Small intestine (tissue), 7 donors: ENCODE measurements at regions not wholly inside any gene's neighbourhood (a gene's known extent, or its start where the extent isn't known, plus 50 kb on each side); places are given as distances from the start of the nearest gene placed in this dataset.

Source experiments
- DNase-seq, 2 donors: peaks; one replicate each; pipeline versions ENCODE4 v3.0.0 to v3.0.0-alpha.2; 2013
- FAIRE-seq: peaks from 2 replicates; lab custom pipeline; 2012; peaks lifted over from hg19 to GRCh38; lab: Jason Lieb, UNC
- H3K27ac ChIP-seq, 3 donors: one replicate each; pipeline ENCODE4 v1.5.1; 2013; ENCODE audit warnings: low read length in 2 of 3, mild to moderate bottlenecking in 2 of 3, control low read depth in 1 of 3, inconsistent platforms in 1 of 3, low read depth in 1 of 3, moderate library complexity in 1 of 3
- H3K27me3 ChIP-seq, 3 donors: one replicate each; pipeline ENCODE4 v1.6.1; 2013; ENCODE audit warnings: low read length in 3 of 3, inconsistent platforms in 1 of 3; ENCODE audit not compliant: control insufficient read depth in 3 of 3, insufficient read depth in 3 of 3
- H3K36me3 ChIP-seq, 3 donors: one replicate each; pipeline ENCODE4 v1.6.1; 2013; ENCODE audit warnings: low read length in 3 of 3, inconsistent platforms in 1 of 3, low read depth in 1 of 3, mild to moderate bottlenecking in 1 of 3, moderate library complexity in 1 of 3; ENCODE audit not compliant: control insufficient read depth in 3 of 3, insufficient read depth in 2 of 3
- H3K4me1 ChIP-seq, 3 donors: one replicate each; pipeline ENCODE4 v1.6.1; 2013; ENCODE audit warnings: low read length in 2 of 3, inconsistent platforms in 1 of 3, low read depth in 1 of 3, mild to moderate bottlenecking in 1 of 3, moderate library complexity in 1 of 3; ENCODE audit not compliant: control insufficient read depth in 3 of 3, insufficient read depth in 2 of 3
- H3K4me3 ChIP-seq, 3 donors: one replicate each; pipeline ENCODE4 v1.5.1; 2013; ENCODE audit warnings: low read length in 3 of 3, control low read depth in 1 of 3, inconsistent platforms in 1 of 3, low read depth in 1 of 3, mild to moderate bottlenecking in 1 of 3, moderate library complexity in 1 of 3
- H3K9me3 ChIP-seq, 2 donors: one replicate each; pipeline ENCODE4 v1.6.1; 2013; ENCODE audit warnings: low read depth in 1 of 2, low read length in 1 of 2; ENCODE audit not compliant: control insufficient read depth in 2 of 2, insufficient read depth in 1 of 2
- WGBS, 3 donors: extraction: QIAGEN DNeasy Blood & Tissue Kit; methylation state at CpG; one replicate each; pipeline ENCODE4 v1.1.7; 2013; 5-methylcytosine and 5-hydroxymethylcytosine counted together
- donor health status: healthy with polysubstance abuse.
- donor health status: control.
- donor health status: control.
- donor health status: Bipolar disorder and iron deficiency.
- donor health status: healthy.

DNA sequence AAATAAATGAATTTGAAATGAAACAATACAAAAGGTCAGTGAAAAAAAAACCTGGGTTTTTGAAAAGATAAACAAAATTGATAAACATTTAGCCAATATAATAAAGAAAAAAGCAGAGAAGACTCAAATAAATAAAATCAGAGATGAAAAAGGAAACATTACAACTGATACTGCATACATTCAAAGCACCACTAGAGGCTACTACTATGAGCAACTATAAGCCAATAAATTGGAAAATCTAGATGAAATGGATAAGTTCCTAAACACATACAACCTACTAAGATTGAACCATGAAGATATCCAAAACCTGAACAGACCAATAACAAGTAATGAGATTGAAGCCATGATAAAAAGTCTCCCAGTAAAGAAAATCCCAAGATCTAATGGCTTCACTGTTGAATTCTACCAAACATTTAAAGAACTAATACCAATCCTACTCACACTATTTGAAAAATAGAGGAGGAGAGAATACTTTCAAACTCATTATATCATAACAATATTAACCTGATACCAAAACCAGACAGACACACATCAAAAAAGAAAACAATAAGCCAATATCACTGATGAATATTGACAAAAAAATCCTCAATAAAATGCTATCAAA is 80.8 kb upstream of the CERS6 start:
- no peak overlapping the region for H3K27ac ChIP-seq
- H3K27me3 ChIP-seq: no peaks in the 10 kb centered on the region
- H3K9me3 ChIP-seq: peaks cover 0 to 5% of the 10 kb centered on the region in 2 donors
- no peak overlapping the region for H3K4me3 ChIP-seq
- no peak for DNase-seq
- no peak for FAIRE-seq
- H3K4me1 ChIP-seq: peaks cover 0 to 2% (median 0%) of the 10 kb centered on the region in 3 donors
- no peaks in the 10 kb centered on the region for H3K36me3 ChIP-seq

DNA sequence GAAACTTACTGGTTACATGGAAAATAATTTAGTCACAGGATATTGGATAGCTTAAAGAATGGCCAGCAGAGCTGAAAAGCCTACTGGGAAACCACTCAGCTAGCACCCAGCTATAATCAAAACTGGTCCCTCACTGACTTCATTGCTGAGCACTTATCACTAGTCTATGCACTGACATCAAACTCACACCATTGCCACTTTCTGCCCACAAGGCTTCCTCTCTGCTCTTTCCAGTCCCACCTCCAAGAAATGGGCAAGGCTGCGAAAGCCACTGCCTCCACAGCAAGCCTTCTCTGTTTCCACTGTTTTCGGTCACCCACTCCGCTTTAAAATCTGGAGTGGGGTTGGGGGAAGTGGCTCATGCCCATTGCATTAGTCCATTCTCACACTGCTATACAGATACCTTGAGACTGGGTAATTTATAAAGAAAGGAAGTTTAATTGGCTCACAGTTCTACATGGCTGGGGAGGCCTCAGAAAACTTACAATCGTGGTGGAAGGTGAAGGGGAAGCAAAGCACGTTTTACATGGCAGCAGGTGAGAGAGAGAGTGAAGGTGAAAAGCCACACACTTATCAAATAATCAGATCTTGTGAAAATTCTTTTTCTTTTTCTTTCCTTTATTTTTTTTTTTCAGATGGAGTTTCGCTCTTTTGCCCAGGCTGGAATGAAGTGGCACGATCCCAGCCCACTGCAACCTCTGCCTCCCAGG is 77.0 kb upstream of the CERS6 start:
- H3K36me3 ChIP-seq: no peaks in the 10 kb centered on the region
- no peaks in the 10 kb centered on the region for H3K27me3 ChIP-seq
- FAIRE-seq (no peak), DNase-seq (no peak)
- no peak overlapping the region for H3K4me3 ChIP-seq
- H3K9me3 ChIP-seq: no peaks in the 10 kb centered on the region
- H3K4me1 ChIP-seq: no peaks in the 10 kb centered on the region
- 86 to 95% (median 88%) methylated on average over 7 of the region's 7 CpGs for WGBS, 3 donors
- no peak overlapping the region for H3K27ac ChIP-seq

DNA sequence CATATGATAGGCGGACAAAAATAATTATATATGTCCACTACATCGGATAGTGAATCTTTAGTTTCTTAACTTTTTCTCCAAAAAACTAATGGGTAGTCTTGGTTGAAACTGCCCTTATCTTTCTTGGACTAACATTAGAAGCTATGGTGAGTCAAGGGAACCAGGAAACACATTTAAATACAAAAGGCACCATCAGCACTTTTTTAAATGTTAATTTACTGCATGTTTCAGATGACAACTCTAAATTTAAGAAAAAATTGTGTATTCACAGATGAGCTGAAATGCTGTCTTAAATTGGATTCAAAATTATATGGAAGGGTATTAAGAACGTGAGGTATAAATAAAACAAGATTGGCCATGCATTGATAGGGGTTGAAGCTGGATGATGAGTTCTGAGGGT is 75.6 kb upstream of the CERS6 start:
- Histone ChIP-seq H3K4me1 (no peaks in the 10 kb centered on the region), H3K4me3 (no peak overlapping the region), H3K36me3 (no peaks in the 10 kb centered on the region), H3K27me3 (no peaks in the 10 kb centered on the region), H3K27ac (no peak overlapping the region), H3K9me3 (no peaks in the 10 kb centered on the region)
- DNase-seq (no peak), FAIRE-seq (no peak)
- WGBS, 3 donors: 89 to 97% (median 97%) methylated on average over 3 of the region's 3 CpGs

DNA sequence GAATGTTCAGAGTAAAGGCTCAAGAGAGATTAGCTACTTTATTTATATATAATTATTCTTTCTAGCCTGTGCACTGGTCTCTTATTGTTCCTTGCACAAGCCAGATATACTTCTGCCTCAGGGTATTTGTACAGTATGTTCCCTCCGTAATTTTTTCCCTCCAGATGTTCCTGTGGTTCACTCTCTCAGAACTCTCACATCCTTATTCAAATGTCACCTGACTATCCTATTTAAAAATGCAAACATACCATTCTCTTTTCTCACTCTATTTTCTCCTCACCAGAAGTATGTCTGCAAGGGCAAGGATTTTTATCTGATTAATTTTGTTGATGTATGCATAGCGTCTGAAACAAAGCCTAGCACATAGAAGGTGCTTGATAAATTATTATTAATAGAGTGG is 64.0 kb upstream of the CERS6 start:
- WGBS, 3 donors: 60 to 80% (median 77%) methylated on average over 2 of the region's 2 CpGs
- H3K27me3 ChIP-seq: no peaks in the 10 kb centered on the region
- no peaks in the 10 kb centered on the region for H3K36me3 ChIP-seq
- H3K9me3 ChIP-seq: no peaks in the 10 kb centered on the region
- no peaks in the 10 kb centered on the region for H3K4me1 ChIP-seq
- FAIRE-seq (no peak), DNase-seq (no peak)
- no peak overlapping the region for H3K27ac ChIP-seq
- H3K4me3 ChIP-seq: no peak overlapping the region

DNA sequence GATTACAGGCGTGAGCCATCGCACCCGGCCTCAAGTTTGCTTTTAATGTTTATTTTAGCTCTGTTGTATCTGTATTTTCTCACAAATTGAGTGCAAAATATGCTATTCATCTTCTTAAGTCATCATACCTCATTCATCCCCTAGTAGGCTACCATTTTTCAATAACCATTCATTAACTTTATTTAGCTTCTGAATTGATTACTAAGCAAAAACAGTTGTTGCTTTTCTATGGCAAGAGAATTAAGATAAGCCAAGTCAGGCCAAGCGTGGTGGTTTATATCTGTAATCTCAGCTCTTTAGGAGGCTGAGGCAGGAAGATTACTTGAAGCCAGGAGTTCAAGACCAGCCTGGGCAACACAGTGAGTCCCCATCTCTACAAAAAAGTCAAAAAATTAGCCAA is 63.3 kb upstream of the CERS6 start:
- DNase-seq (no peak), FAIRE-seq (no peak)
- no peak overlapping the region for H3K27ac ChIP-seq
- no peaks in the 10 kb centered on the region for H3K36me3 ChIP-seq
- H3K4me3 ChIP-seq: no peak overlapping the region
- H3K27me3 ChIP-seq: no peaks in the 10 kb centered on the region
- no peaks in the 10 kb centered on the region for H3K9me3 ChIP-seq
- 94 to 96% (median 94%) methylated on average over 4 of the region's 4 CpGs for WGBS, 3 donors
- H3K4me1 ChIP-seq: no peaks in the 10 kb centered on the region

DNA sequence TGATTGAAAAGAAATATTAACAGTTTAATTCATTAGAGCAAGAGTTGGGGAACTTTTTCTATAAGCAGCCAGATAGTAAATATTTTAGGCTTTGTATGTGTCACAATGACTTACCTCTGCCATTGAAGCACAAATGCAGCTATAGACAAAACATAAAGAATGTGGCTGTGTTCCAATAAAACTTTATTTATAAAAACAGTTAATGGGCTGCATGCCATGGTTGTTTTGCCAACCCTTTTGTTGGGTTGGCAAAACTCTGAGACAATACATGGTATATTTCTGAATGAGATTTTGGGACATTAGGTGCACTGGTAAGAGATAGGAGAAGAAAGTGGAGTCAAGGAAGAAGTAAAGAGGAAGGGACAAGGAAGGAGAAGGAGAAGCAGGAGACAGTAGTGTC is 61.8 kb upstream of the CERS6 start:
- Histone ChIP-seq H3K9me3 (no peaks in the 10 kb centered on the region), H3K4me1 (no peaks in the 10 kb centered on the region), H3K27ac (no peak overlapping the region), H3K27me3 (no peaks in the 10 kb centered on the region), H3K4me3 (no peak overlapping the region), H3K36me3 (no peaks in the 10 kb centered on the region)
- no peak for DNase-seq
- FAIRE-seq: no peak

DNA sequence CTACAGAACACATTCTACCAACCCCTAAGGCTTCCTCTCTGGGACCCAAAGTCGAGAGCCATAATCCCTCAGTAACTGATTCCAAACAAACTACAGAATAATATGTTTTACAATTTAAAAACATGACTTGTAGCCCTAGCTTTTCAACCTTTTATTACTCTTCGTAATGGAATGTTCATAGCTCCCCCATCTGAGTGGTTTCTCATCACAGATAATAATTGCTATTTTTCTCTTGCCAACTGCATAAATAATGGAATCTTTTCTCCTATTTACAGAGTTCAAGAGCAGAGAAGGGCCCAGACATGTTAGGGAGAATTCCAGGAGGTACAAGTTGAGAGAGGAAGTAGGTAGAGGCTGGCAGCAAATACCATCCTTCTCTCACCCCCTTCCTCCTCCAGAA is 59.9 kb upstream of the CERS6 start:
- FAIRE-seq: no peak
- no peak for DNase-seq
- Histone ChIP-seq H3K27me3 (no peaks in the 10 kb centered on the region), H3K4me3 (no peak overlapping the region), H3K27ac (no peak overlapping the region), H3K36me3 (no peaks in the 10 kb centered on the region), H3K9me3 (no peaks in the 10 kb centered on the region), H3K4me1 (no peaks in the 10 kb centered on the region)
- 66 to 85% (median 73%) methylated on average over 2 of the region's 2 CpGs for WGBS, 3 donors

DNA sequence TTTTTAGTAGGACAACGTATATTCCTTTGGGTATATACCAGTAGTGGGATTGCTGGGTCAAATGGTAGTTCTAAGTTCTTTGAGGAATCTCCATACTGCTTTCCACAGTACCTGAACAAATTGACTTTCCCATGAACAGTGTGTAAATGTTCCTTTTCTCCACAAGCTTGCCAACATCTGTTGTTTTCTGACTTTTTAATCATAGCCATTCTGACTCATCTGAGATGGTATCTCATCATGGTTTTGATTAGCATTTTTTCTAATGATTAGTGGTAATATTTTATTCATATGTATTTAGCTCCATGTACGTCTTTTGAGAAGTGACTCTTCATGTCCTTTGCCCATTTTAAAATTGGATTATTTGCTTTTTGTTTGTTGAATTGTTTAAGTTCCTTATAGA is 58.4 kb upstream of the CERS6 start:
- Histone ChIP-seq H3K36me3 (no peaks in the 10 kb centered on the region), H3K4me1 (peaks cover 0 to 2% (median 0%) of the 10 kb centered on the region in 3 donors), H3K9me3 (no peaks in the 10 kb centered on the region), H3K27ac (no peak overlapping the region), H3K4me3 (no peak overlapping the region), H3K27me3 (no peaks in the 10 kb centered on the region)
- WGBS, 3 donors: 88 to 93% (median 88%) methylated on average over 2 of the region's 2 CpGs
- DNase-seq: no peak
- no peak for FAIRE-seq
